SK-N-MC (cell line): ENCODE measurements at regions not wholly inside any gene's neighbourhood (a gene's known extent, or its start where the extent isn't known, plus 50 kb on each side); places are given as distances from the start of the nearest gene placed in this dataset.
"Not testable (repeated sequence)": the region's sequence is repeated elsewhere in the genome, so short reads cannot be mapped to it uniquely, and the experiment has no call there.

Source experiments
- DNase-seq: peaks from one replicate; pipeline ENCODE4 v3.0.0-alpha.2; 2011; ENCODE audit warnings: low read depth, low spot score
- H3K27ac ChIP-seq: fragments of 200-600 bp; sonication (generic); 2 replicates; pipeline ENCODE4 v1.5.1; 2016; ENCODE audit warnings: mixed run types
- H3K36me3 ChIP-seq: fragments of 200-600 bp; sonication (generic); 2 replicates; pipeline ENCODE4 v1.6.1; 2017; ENCODE audit warnings: antibody characterized with exemption, low read length, mixed read lengths; ENCODE audit not compliant: insufficient read depth
- H3K4me3 ChIP-seq: fragments of 200-600 bp; sonication (generic); 2 replicates; pipeline ENCODE4 v1.5.1; 2016
- H3K9ac ChIP-seq: fragments of 200-600 bp; sonication (generic); 2 replicates; pipeline ENCODE4 v1.8.0; 2017; ENCODE audit warnings: mixed run types, mixed read lengths; ENCODE audit not compliant: insufficient read length
- H3K9me3 ChIP-seq: fragments of 200-600 bp; sonication (generic); 2 replicates; pipeline ENCODE4 v1.6.1; 2017; ENCODE audit warnings: low read depth, mild to moderate bottlenecking, antibody characterized with exemption, low read length, moderate library complexity, mixed read lengths
- EZH2 ChIP-seq: fragments of 200-600 bp; sonication (generic); IDR thresholded peaks from one replicate; pipeline ENCODE4 v1.6.1; 2017; ENCODE audit warnings: antibody characterized with exemption
- FOXP2 ChIP-seq: optimal IDR thresholded peaks from 2 replicates; pipeline ENCODE3; 2011; ENCODE audit warnings: mild to moderate bottlenecking, moderate library complexity; ENCODE audit not compliant: insufficient read depth; ENCODE audit errors: extremely low read length, control extremely low read depth
- POLR2AphosphoS5 ChIP-seq: IDR thresholded peaks from 2 replicates; pipeline ENCODE4 v1.6.1; 2012; ENCODE audit warnings: mild to moderate bottlenecking, low read depth, low read length, borderline replicate concordance

GRCh38 chr6:118705544-118706491 lies 54.4 kb upstream of the CEP85L start:
- DNase-seq: no peak
- no peak overlapping the region for H3K27ac ChIP-seq
- H3K9ac ChIP-seq: no peak overlapping the region
- no peaks in the 10 kb centered on the region for H3K36me3 ChIP-seq
- H3K9me3 ChIP-seq: no peaks in the 10 kb centered on the region
- TF ChIP-seq FOXP2: no peak
- no peak overlapping the region for H3K4me3 ChIP-seq

- Histone ChIP-seq H3K9me3 (no peaks in the 10 kb centered on the region), H3K36me3 (no peaks in the 10 kb centered on the region), H3K27ac (no peak overlapping the region), H3K9ac (no peak overlapping the region), H3K4me3 (no peak overlapping the region)
- peak; percentile 20 for DNase-seq
- TF ChIP-seq FOXP2 (no peak), EZH2 (no peak), POLR2AphosphoS5 (no peak)
Measured at GRCh38 chr6:118704915-118705314, 53.5 kb upstream of the CEP85L start.

- not testable (repeated sequence) for H3K9me3 ChIP-seq, DNase-seq
Measured at GRCh38 chr6:118701260-118701659, 49.9 kb upstream of the CEP85L start.

More at GRCh38 chr6:118701260-118701659, 49.9 kb upstream of the CEP85L start:
- not testable (repeated sequence) for H3K4me3 ChIP-seq, H3K9ac ChIP-seq, H3K27ac ChIP-seq, H3K36me3 ChIP-seq
